ENCODE measurements at regions not wholly inside any gene's neighbourhood (a gene's known extent, or its start where the extent isn't known, plus 50 kb on each side); places are given as distances from the start of the nearest gene placed in this dataset.

- TF ChIP-seq CHD7 (IDR thresholded peaks at IDR 0.05; ENCODE audit: insufficient replicate concordance, low read length), result no peak
- TF ChIP-seq CREB1 (IDR thresholded peaks at IDR 0.05), result no peak
- no peak for TF ChIP-seq BCL11A (IDR thresholded peaks at IDR 0.05; ENCODE audit: low read depth in 2 of 2, low read length in 2 of 2)
- no peak for TF ChIP-seq GABPA (IDR thresholded peaks at IDR 0.05; ENCODE audit: borderline replicate concordance, insufficient read depth, low read length)
- TF ChIP-seq TAF1 (IDR thresholded peaks at IDR 0.05; ENCODE audit: low read depth, low read length), result no peak
- TF ChIP-seq BACH1 (IDR thresholded peaks at IDR 0.05; ENCODE audit: low read length), result no peak
- no peak for TF ChIP-seq SAP30 (IDR thresholded peaks at IDR 0.05; ENCODE audit: insufficient read depth, insufficient replicate concordance, low read length)
- TF ChIP-seq CBX8 (IDR thresholded peaks at IDR 0.05; ENCODE audit: borderline replicate concordance, low read depth, low read length), result no peak
- no peak for TF ChIP-seq EGR1 (IDR thresholded peaks at IDR 0.05; ENCODE audit: borderline replicate concordance, low read depth, low read length)
Observed at GRCh38 chr5:12570688-12571087, 666.4 kb upstream of the CTNND2 start (continued).

Measured in H1 (cell line).